IPS-18c (cell line): ENCODE measurements at regions not wholly inside any gene's neighbourhood (a gene's known extent, or its start where the extent isn't known, plus 50 kb on each side); places are given as distances from the start of the nearest gene placed in this dataset.

Experiments
- H3K4me3 ChIP-seq: 2 replicates; pipeline ENCODE4 v1.7.0; 2013; ENCODE audit warnings: low read depth, mild to moderate bottlenecking, low read length, moderate library complexity; ENCODE audit not compliant: insufficient read depth
- H3K9me3 ChIP-seq: one replicate; pipeline ENCODE4 v1.6.1; 2013; ENCODE audit warnings: mild to moderate bottlenecking, low read length, moderate library complexity; ENCODE audit not compliant: control insufficient read depth, insufficient read depth

- Histone ChIP-seq H3K9me3 (peaks cover 5% of the 10 kb centered on the region), H3K4me3 (no peak overlapping the region)
Measured at GRCh38 chrX:69021141-69021960, 143.9 kb downstream of the PJA1 start.

DNA sequence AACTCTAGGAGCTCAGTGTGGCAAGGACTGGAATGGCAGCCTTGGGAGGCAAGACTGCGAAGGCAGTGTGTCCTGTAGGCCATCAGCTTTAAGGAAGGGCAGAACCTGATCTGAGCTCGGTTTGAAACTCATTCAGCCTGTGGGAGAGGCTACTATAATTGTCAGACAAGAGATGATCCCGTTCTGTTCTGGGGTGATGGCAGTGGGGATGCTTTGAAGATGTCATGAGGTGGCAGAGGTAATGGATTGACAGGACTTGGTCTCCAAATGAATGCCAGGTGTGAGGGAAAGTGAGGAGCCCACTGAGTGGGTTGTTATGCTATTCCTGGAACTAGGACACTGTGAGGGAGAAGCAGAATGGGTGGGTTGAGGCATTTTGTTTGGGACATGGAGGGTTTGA, 144.9 kb downstream of the PJA1 start:
- Histone ChIP-seq H3K4me3 (no peak overlapping the region), H3K9me3 (peaks cover 2% of the 10 kb centered on the region)

GRCh38 chrX:69019073-69019890, 146.0 kb downstream of the PJA1 start:
- no peak overlapping the region for H3K4me3 ChIP-seq
- H3K9me3 ChIP-seq = peaks cover 2% of the 10 kb centered on the region

GRCh38 chrX:69018416-69019072, 146.7 kb downstream of the PJA1 start:
- Histone ChIP-seq H3K9me3 (peaks cover 2% of the 10 kb centered on the region), H3K4me3 (no peak overlapping the region)

GRCh38 chrX:69016293-69016941, 148.8 kb downstream of the PJA1 start:
- Histone ChIP-seq H3K4me3 (no peak overlapping the region), H3K9me3 (peaks cover 2% of the 10 kb centered on the region)

- Histone ChIP-seq H3K9me3 (peaks cover 2% of the 10 kb centered on the region), H3K4me3 (no peak overlapping the region)
Measured at GRCh38 chrX:69015564-69016292, 149.5 kb downstream of the PJA1 start.

DNA sequence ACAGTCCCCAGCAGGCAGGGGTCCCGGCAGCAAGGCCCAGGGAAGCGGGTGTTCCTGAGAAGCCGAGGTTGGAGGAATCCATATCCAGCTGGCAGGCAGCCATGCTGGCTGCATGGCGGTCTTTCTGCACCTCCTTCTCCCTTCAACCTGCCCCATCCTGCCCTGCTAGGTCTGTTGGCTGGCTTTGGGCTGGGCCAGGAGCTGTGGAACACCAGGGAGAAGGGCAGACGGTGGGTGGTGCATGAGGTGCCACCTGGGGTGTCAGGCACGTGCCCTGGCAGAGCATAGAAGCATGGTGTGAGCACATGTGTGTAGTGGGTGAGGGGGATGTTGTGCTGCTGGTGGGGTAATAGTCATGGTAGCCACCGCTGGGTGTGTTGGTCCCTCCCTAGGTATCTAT, 150.1 kb downstream of the PJA1 start:
- Histone ChIP-seq H3K9me3 (peaks cover 2% of the 10 kb centered on the region), H3K4me3 (no peak overlapping the region)

- no peak overlapping the region for H3K4me3 ChIP-seq
Measured at GRCh38 chrX:69014200-69014599, 151.1 kb downstream of the PJA1 start.

DNA sequence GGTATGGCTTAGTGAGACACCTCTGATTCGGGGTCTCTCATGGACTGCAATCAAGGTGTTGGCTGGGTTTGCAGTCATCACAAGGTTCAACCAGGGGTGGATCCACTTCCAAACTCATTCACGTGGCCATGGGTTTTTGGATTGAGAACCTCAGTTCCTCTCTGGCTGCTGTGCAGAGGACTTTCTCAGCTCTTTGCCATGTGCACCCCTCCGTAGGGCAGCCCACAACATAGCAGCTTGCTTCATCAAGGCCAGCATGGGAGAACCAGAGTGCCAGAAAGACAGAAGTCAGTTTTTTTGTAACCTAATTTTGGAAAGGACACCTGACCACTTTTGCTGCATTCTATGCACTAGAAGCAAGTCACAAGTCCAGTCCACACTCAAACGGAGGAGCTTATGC, 154.9 kb downstream of the PJA1 start:
- Histone ChIP-seq H3K4me3 (no peak overlapping the region), H3K9me3 (no peaks in the 10 kb centered on the region)

More at GRCh38 chrX:69014200-69014599, 151.1 kb downstream of the PJA1 start:
- peaks cover 2% of the 10 kb centered on the region for H3K9me3 ChIP-seq

GRCh38 chrX:69000877-69001276, 164.4 kb downstream of the PJA1 start:
- Histone ChIP-seq H3K4me3 (no peak overlapping the region), H3K9me3 (peaks cover 2% of the 10 kb centered on the region)

DNA sequence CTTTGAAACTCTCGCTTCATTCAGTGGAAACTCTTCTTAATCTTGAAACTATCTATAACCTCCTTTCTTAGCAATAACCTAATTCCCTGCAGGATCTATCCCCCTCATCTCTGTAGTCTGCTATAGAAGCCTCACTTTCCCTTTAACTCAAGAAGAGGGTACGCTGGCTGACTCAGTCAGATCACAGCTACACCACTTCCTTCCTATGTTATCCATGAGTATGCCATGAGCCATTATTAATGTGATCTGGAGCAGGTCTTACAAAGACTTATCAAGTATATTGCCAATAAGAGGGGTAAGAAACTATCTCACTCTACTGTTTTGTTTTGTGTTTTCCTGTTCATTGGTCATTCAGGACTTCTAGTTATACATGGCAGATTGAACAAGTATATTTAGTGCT, 165.3 kb downstream of the PJA1 start:
- Histone ChIP-seq H3K9me3 (peaks cover 2% of the 10 kb centered on the region), H3K4me3 (no peak overlapping the region)

DNA sequence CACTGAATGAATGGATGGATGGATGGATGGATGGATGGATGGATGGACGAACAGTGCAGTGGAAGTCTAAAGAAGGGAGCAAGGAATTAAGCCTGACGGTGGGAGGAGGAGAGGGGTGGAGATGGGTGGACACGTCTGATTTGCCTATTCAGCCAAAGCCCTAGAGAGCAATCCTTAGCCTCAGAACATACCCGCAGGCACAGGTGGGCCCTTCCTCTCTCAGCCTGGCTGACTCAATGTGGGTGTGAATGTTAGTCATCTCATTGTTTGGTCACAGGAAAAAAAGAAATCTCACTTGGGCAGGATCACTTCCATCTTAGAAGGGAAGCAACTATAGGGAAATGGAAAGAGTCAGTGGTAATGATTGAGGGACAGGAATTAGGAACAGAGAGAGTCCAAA, 165.9 kb downstream of the PJA1 start:
- H3K4me3 ChIP-seq = no peak overlapping the region
- peaks cover 2% of the 10 kb centered on the region for H3K9me3 ChIP-seq

- Histone ChIP-seq H3K4me3 (no peak overlapping the region), H3K9me3 (peaks cover 2% of the 10 kb centered on the region)
Measured at GRCh38 chrX:68998716-68999115, 166.5 kb downstream of the PJA1 start.

- no peak overlapping the region for H3K4me3 ChIP-seq
Measured at GRCh38 chrX:68997911-68998310, 167.3 kb downstream of the PJA1 start.

GRCh38 chrX:68997511-68997910, 167.7 kb downstream of the PJA1 start:
- Histone ChIP-seq H3K9me3 (peaks cover 2% of the 10 kb centered on the region), H3K4me3 (no peak overlapping the region)

More at GRCh38 chrX:68997911-68998310, 167.3 kb downstream of the PJA1 start:
- H3K9me3 ChIP-seq = peaks cover 2% of the 10 kb centered on the region

DNA sequence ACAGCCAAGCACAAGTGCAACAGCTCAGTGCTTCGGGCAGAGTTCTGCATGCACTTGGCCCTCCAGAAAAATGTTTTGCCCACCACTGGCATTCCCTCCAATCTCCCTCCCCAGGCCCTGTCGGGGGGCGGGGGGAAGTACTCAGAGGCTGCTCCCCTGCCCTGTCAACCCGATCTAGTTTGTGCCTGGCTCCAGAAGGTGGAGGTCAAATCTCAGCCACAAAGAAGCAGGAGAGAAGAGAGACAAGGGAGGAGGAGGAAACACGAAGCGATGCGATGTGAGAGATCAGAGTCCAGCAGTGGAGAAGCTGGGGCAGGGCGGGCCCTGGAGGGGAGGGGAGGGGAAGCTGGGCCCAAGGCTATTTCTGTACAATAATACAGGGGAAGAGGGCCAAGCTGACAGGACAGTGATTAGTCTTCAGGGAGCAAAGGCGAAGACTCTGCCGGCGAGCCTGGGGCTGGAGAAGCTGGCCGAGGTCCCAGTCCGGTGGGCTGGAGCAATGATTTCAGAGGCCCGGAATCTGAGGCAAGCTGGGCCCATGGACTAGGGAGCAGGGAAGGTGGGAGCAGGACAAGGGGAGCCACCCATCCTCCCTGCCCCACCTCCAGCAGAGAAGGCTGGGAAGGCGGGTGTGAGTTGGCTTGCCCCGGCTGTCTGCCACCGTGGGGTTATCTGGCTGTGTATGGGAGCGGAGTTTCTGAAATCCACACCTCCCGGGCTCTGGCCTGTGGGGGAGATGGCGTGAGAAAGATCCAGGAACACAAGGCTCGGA, 167.1 kb downstream of the EFNB1 start:
- Histone ChIP-seq H3K4me3 (no peak overlapping the region), H3K9me3 (peaks cover 2% of the 10 kb centered on the region)
